ENCODE measurements at regions not wholly inside any gene's neighbourhood (a gene's known extent, or its start where the extent isn't known, plus 50 kb on each side); places are given as distances from the start of the nearest gene placed in this dataset.
"Not testable (repeated sequence)": the region's sequence is repeated elsewhere in the genome, so short reads cannot be mapped to it uniquely, and the experiment has no call there.

GRCh38 chr15:20622117-20622516, 80.5 kb upstream of the GOLGA6L6 start:
- not testable (repeated sequence) for DNase-seq

GRCh38 chr15:20614549-20614948, 72.9 kb upstream of the GOLGA6L6 start:
- DNase-seq: not testable (repeated sequence)

- not testable (repeated sequence) for DNase-seq
Measured at GRCh38 chr15:20612796-20613195, 71.2 kb upstream of the GOLGA6L6 start.

- DNase-seq: not testable (repeated sequence)
Measured at GRCh38 chr15:20612356-20612755, 70.8 kb upstream of the GOLGA6L6 start.

- not testable (repeated sequence) for DNase-seq
Measured at GRCh38 chr15:20611667-20612290, 70.2 kb upstream of the GOLGA6L6 start.

GRCh38 chr15:20608179-20608578, 66.6 kb upstream of the GOLGA6L6 start:
- not testable (repeated sequence) for DNase-seq

- DNase-seq: not testable (repeated sequence)
Measured at GRCh38 chr15:20597245-20597644, 55.6 kb upstream of the GOLGA6L6 start.

GRCh38 chr15:20594219-20594618, 52.6 kb upstream of the GOLGA6L6 start:
- DNase-seq: not testable (repeated sequence)

- not testable (repeated sequence) for DNase-seq
Measured at GRCh38 chr15:20591936-20592335, 50.3 kb upstream of the GOLGA6L6 start.
